GM23338 (cell line): ENCODE measurements at regions not wholly inside any gene's neighbourhood (a gene's known extent, or its start where the extent isn't known, plus 50 kb on each side); places are given as distances from the start of the nearest gene placed in this dataset.

Experiments
- TF ChIP-seq, protein P1 (sequence below), 2 experiments: fragments of 200-600 bp in 1 of 2; sonication (generic) in 1 of 2; conservative IDR thresholded peaks; 2 replicates each; pipeline versions ENCODE4 v1.5.1 to v1.6.1; 2016 to 2017; ENCODE audit warnings: antibody characterized with exemption in 2 of 2, low read depth in 2 of 2, mild to moderate bottlenecking in 2 of 2, moderate library complexity in 1 of 2
- TF ChIP-seq, protein P2 (sequence below): IDR thresholded peaks from one replicate; pipeline ENCODE4 v1.6.1; 2018; ENCODE audit warnings: antibody characterized with exemption; ENCODE audit not compliant: unreplicated experiment

- TF ChIP-seq, protein P1, sequence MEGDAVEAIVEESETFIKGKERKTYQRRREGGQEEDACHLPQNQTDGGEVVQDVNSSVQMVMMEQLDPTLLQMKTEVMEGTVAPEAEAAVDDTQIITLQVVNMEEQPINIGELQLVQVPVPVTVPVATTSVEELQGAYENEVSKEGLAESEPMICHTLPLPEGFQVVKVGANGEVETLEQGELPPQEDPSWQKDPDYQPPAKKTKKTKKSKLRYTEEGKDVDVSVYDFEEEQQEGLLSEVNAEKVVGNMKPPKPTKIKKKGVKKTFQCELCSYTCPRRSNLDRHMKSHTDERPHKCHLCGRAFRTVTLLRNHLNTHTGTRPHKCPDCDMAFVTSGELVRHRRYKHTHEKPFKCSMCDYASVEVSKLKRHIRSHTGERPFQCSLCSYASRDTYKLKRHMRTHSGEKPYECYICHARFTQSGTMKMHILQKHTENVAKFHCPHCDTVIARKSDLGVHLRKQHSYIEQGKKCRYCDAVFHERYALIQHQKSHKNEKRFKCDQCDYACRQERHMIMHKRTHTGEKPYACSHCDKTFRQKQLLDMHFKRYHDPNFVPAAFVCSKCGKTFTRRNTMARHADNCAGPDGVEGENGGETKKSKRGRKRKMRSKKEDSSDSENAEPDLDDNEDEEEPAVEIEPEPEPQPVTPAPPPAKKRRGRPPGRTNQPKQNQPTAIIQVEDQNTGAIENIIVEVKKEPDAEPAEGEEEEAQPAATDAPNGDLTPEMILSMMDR (conservative IDR thresholded peaks at IDR 0.05; ENCODE audit: low read depth in 2 of 2): no peak
- TF ChIP-seq, protein P2, sequence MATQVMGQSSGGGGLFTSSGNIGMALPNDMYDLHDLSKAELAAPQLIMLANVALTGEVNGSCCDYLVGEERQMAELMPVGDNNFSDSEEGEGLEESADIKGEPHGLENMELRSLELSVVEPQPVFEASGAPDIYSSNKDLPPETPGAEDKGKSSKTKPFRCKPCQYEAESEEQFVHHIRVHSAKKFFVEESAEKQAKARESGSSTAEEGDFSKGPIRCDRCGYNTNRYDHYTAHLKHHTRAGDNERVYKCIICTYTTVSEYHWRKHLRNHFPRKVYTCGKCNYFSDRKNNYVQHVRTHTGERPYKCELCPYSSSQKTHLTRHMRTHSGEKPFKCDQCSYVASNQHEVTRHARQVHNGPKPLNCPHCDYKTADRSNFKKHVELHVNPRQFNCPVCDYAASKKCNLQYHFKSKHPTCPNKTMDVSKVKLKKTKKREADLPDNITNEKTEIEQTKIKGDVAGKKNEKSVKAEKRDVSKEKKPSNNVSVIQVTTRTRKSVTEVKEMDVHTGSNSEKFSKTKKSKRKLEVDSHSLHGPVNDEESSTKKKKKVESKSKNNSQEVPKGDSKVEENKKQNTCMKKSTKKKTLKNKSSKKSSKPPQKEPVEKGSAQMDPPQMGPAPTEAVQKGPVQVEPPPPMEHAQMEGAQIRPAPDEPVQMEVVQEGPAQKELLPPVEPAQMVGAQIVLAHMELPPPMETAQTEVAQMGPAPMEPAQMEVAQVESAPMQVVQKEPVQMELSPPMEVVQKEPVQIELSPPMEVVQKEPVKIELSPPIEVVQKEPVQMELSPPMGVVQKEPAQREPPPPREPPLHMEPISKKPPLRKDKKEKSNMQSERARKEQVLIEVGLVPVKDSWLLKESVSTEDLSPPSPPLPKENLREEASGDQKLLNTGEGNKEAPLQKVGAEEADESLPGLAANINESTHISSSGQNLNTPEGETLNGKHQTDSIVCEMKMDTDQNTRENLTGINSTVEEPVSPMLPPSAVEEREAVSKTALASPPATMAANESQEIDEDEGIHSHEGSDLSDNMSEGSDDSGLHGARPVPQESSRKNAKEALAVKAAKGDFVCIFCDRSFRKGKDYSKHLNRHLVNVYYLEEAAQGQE: no peak
Observed at GRCh38 chr3:98695796-98696195, 67.3 kb upstream of the ST3GAL6 start.
